A549 (cell line): ENCODE measurements at regions not wholly inside any gene's neighbourhood (a gene's known extent, or its start where the extent isn't known, plus 50 kb on each side); places are given as distances from the start of the nearest gene placed in this dataset.

Source experiments
- ATAC-seq, 2 experiments: fragments of 200-7000 bp in 1 of 2; fragments of >200 bp in 1 of 2; cut with Nextera tagmentation in 1 of 2; cut with Tn5 transposase in 1 of 2; 3 replicates each; pipeline versions ENCODE4 v1.8.0 to v1.9.1; 2018 to 2020; ENCODE audit warnings: mild to moderate bottlenecking in 1 of 2, moderate library complexity in 1 of 2
- CTCF ChIA-PET: fragments of 300-600 bp; sonication (Branson Sonifier 250); formaldehyde crosslinking; extraction: SDS; loops from one replicate; lab custom pipeline; 2021; ENCODE audit warnings: antibody characterized with exemption, inconsistent platforms; lab: Yijun Ruan, JAX
- POLR2A ChIA-PET: fragments of 350-600 bp; formaldehyde crosslinking; extraction: SDS; loops from one replicate; lab custom pipeline; 2021; ENCODE audit warnings: antibody characterized with exemption, inconsistent platforms; lab: Yijun Ruan, JAX
- DNase-seq, 2 experiments: peaks; one replicate each; pipeline versions ENCODE4 v3.0.0 to v3.0.0-alpha.2; 2011 to 2016; ENCODE audit warnings: low read depth in 1 of 2, low spot score in 1 of 2
- FAIRE-seq: peaks from 2 replicates; lab custom pipeline; 2011; peaks lifted over from hg19 to GRCh38; lab: Jason Lieb, UNC
- H3K27ac ChIP-seq, 2 experiments: fragments of >200 bp; sonication (Bioruptor Twin); formaldehyde crosslinking; 3 replicates each; pipeline ENCODE4 v1.5.1; 2016 to 2017
- H3K4me1 ChIP-seq: fragments of >200 bp; sonication (Bioruptor Twin); formaldehyde crosslinking; 3 replicates; pipeline ENCODE4 v1.6.1; 2016
- H3K4me2 ChIP-seq: fragments of >200 bp; sonication (Bioruptor Twin); formaldehyde crosslinking; 3 replicates; pipeline ENCODE4 v1.6.1; 2016
- H3K4me3 ChIP-seq: fragments of >200 bp; sonication (Bioruptor Twin); formaldehyde crosslinking; 3 replicates; pipeline ENCODE4 v1.5.1; 2016
- H3K9me3 ChIP-seq: fragments of >200 bp; sonication (Bioruptor Twin); formaldehyde crosslinking; 3 replicates; pipeline ENCODE4 v1.6.1; 2016
- ATOH8 ChIP-seq: fragments of 250-450 bp; sonication (Bioruptor Pico); IDR thresholded peaks from 2 replicates; pipeline ENCODE4 v1.5.0; 2020; ENCODE audit warnings: low read depth, mild to moderate bottlenecking, moderate library complexity
- CBX2 ChIP-seq: fragments of 200-600 bp; sonication (generic); IDR thresholded peaks from 2 replicates; pipeline ENCODE4 v1.6.1; 2016; ENCODE audit warnings: low read depth, mild to moderate bottlenecking, borderline replicate concordance
- CBX8 ChIP-seq: fragments of 200-600 bp; sonication (generic); IDR thresholded peaks from 2 replicates; pipeline ENCODE4 v1.6.1; 2016
- CHD4 ChIP-seq: fragments of 200-600 bp; sonication (generic); IDR thresholded peaks from 2 replicates; pipeline ENCODE4 v1.6.1; 2016; ENCODE audit warnings: antibody characterized with exemption, mild to moderate bottlenecking, borderline replicate concordance
- FOSB ChIP-seq: fragments of 250-450 bp; sonication (Bioruptor Pico); IDR thresholded peaks from 2 replicates; pipeline ENCODE4 v1.5.0; 2020; ENCODE audit warnings: mild to moderate bottlenecking, moderate library complexity
- FOXS1 ChIP-seq: fragments of 250-450 bp; sonication (Bioruptor Pico); IDR thresholded peaks from 2 replicates; pipeline ENCODE4 v1.5.0; 2020; ENCODE audit warnings: mild to moderate bottlenecking, moderate library complexity
- HES2 ChIP-seq: fragments of >200 bp; sonication (Bioruptor Twin); formaldehyde crosslinking; IDR thresholded peaks from 2 replicates; pipeline ENCODE4 v1.6.1; 2016
- JUN ChIP-seq, 2 experiments: fragments of >200 bp; sonication (Bioruptor Twin); formaldehyde crosslinking; IDR thresholded peaks; 2 replicates in 1 of 2; 3 replicates in 1 of 2; pipeline ENCODE4 v1.6.1; 2016 to 2017
- KDM5A ChIP-seq: fragments of 200-600 bp; sonication (generic); IDR thresholded peaks from 2 replicates; pipeline ENCODE4 v1.6.1; 2016; ENCODE audit warnings: antibody characterized with exemption, mild to moderate bottlenecking
- NR3C1 ChIP-seq: fragments of >200 bp; sonication (Bioruptor Twin); formaldehyde crosslinking; IDR thresholded peaks from 3 replicates; pipeline ENCODE4 v1.6.1; 2017
- PBX3 ChIP-seq: IDR thresholded peaks from 2 replicates; pipeline ENCODE4 v1.6.1; 2012
- PHF8 ChIP-seq: fragments of 200-600 bp; sonication (generic); IDR thresholded peaks from 2 replicates; pipeline ENCODE4 v1.6.1; 2016; ENCODE audit warnings: low read depth, mild to moderate bottlenecking, antibody characterized with exemption, moderate library complexity, borderline replicate concordance
- RARB ChIP-seq: fragments of 250-450 bp; sonication (Bioruptor Pico); IDR thresholded peaks from 2 replicates; pipeline ENCODE4 v1.8.0; 2021; ENCODE audit warnings: mild to moderate bottlenecking, moderate library complexity
- RCOR1 ChIP-seq: fragments of 150-350 bp; IDR thresholded peaks from 2 replicates; pipeline ENCODE4 v1.6.1; 2014; ENCODE audit warnings: antibody characterized with exemption, low read length, low read depth
- RNF2 ChIP-seq: fragments of 200-600 bp; sonication (generic); IDR thresholded peaks from 2 replicates; pipeline ENCODE4 v1.6.1; 2016; ENCODE audit warnings: low read depth, mild to moderate bottlenecking, antibody characterized with exemption, moderate library complexity, borderline replicate concordance
- SMC3 ChIP-seq: fragments of >200 bp; sonication (Bioruptor Twin); formaldehyde crosslinking; IDR thresholded peaks from 3 replicates; pipeline ENCODE4 v1.6.1; 2018; ENCODE audit warnings: inconsistent platforms
- TFCP2L1 ChIP-seq: fragments of 250-450 bp; sonication (Bioruptor Pico); IDR thresholded peaks from 2 replicates; pipeline ENCODE4 v1.5.0; 2021; ENCODE audit warnings: mild to moderate bottlenecking
- USF2 ChIP-seq: fragments of 450-650 bp; IDR thresholded peaks from 2 replicates; pipeline ENCODE4 v1.6.1; 2014; ENCODE audit warnings: antibody characterized with exemption
- ZC3H11A ChIP-seq: fragments of 450-650 bp; IDR thresholded peaks from 2 replicates; pipeline ENCODE4 v1.6.1; 2014; ENCODE audit warnings: antibody characterized with exemption, mild to moderate bottlenecking
- ZSCAN20 ChIP-seq: fragments of 250-450 bp; sonication (Bioruptor Pico); IDR thresholded peaks from 2 replicates; pipeline ENCODE4 v1.8.0; 2022; ENCODE audit warnings: mild to moderate bottlenecking, moderate library complexity
- WGBS: methylation state at CpG from one replicate; pipeline ENCODE4 v1.1.6; 2017; ENCODE audit errors: missing lambda C conversion rate; 5-methylcytosine and 5-hydroxymethylcytosine counted together

GRCh38 chr22:48746789-48747425 is 1080.8 kb downstream of the BRD1 start:
- Histone ChIP-seq H3K27ac (no peak overlapping the region), H3K4me3 (no peak overlapping the region), H3K4me1 (no peaks in the 10 kb centered on the region), H3K4me2 (no peak overlapping the region)
- WGBS = 78% methylated on average over 4 of the region's 13 CpGs
- DNase-seq = no peak
- ATAC-seq = no peak
- CTCF ChIA-PET = no interaction called here
- no peak for TF ChIP-seq FOSB (CRISPR knock-in tag)
- TF ChIP-seq KDM5A = no peak
- TF ChIP-seq RNF2 = no peak
- no peak for TF ChIP-seq ZSCAN20 (CRISPR knock-in tag)
- TF ChIP-seq ZC3H11A = no peak
- TF ChIP-seq SMC3 = no peak
- no peak for TF ChIP-seq PBX3
- no peak for TF ChIP-seq NR3C1
- TF ChIP-seq RARB (CRISPR knock-in tag) = no peak
- no peak for TF ChIP-seq HES2
- TF ChIP-seq, all 56 proteins: peak for 0
- no peaks in the 10 kb centered on the region for H3K9me3 ChIP-seq
- FAIRE-seq = no peak
- POLR2A ChIA-PET = no interaction called here

GRCh38 chr22:48745842-48746788 is 1081.6 kb downstream of the BRD1 start:
- 67% methylated on average over 20 of the region's 32 CpGs for WGBS
- H3K27ac ChIP-seq = no peak overlapping the region
- H3K4me2 ChIP-seq = no peak overlapping the region
- ChIA-PET POLR2A (no interaction called here), CTCF (no interaction called here)
- DNase-seq = no peak
- TF ChIP-seq CBX2 = no peak
- no peaks in the 10 kb centered on the region for H3K9me3 ChIP-seq
- H3K4me3 ChIP-seq = no peak overlapping the region
- FAIRE-seq = no peak
- H3K4me1 ChIP-seq = no peaks in the 10 kb centered on the region
- ATAC-seq = no peak

GRCh38 chr22:48744967-48745841 is 1082.5 kb downstream of the BRD1 start:
- Histone ChIP-seq H3K9me3 (no peaks in the 10 kb centered on the region), H3K27ac (no peak overlapping the region), H3K4me2 (no peak overlapping the region), H3K4me3 (no peak overlapping the region), H3K4me1 (no peaks in the 10 kb centered on the region)
- no peak for DNase-seq
- POLR2A ChIA-PET = no interaction called here
- CTCF ChIA-PET = no interaction called here
- no peak for ATAC-seq
- no peak for TF ChIP-seq CBX8
- TF ChIP-seq TFCP2L1 (CRISPR knock-in tag) = no peak
- no peak for TF ChIP-seq PBX3
- TF ChIP-seq JUN (IDR thresholded peaks at IDR 0.05) = no peak
- TF ChIP-seq FOXS1 (CRISPR knock-in tag) = no peak
- TF ChIP-seq USF2 = no peak
- no peak for TF ChIP-seq ATOH8 (CRISPR knock-in tag)
- TF ChIP-seq CHD4 = no peak
- TF ChIP-seq PHF8 = no peak
- TF ChIP-seq RCOR1 = no peak
- TF ChIP-seq, all 56 proteins: peak for 0
- no peak for FAIRE-seq
- WGBS = 71% methylated on average over 7 of the region's 40 CpGs
